ENCODE measurements at regions not wholly inside any gene's neighbourhood (a gene's known extent, or its start where the extent isn't known, plus 50 kb on each side); places are given as distances from the start of the nearest gene placed in this dataset.
A peak's percentile ranks its signal among the peaks of the same experiment; 100 is the strongest.
"Not testable (repeated sequence)": the region's sequence is repeated elsewhere in the genome, so short reads cannot be mapped to it uniquely, and the experiment has no call there.

- peak; percentile 14 for DNase-seq (ENCODE audit: low read depth)
Observed at GRCh38 chr3:94405258-94406035, 342.6 kb downstream of the NSUN3 start.

GRCh38 chr3:94406595-94406994, 343.7 kb downstream of the NSUN3 start:
- DNase-seq (ENCODE audit: low read depth) = no peak

- not testable (repeated sequence) for DNase-seq (ENCODE audit: low read depth)
Observed at GRCh38 chr3:94412936-94413335, 350.1 kb downstream of the NSUN3 start.

- DNase-seq (ENCODE audit: low read depth) = peak; percentile 43
Observed at GRCh38 chr3:94413336-94414108, 350.7 kb downstream of the NSUN3 start.

- DNase-seq (ENCODE audit: low read depth) = no peak
Observed at GRCh38 chr3:94414418-94414817, 351.6 kb downstream of the NSUN3 start.

GRCh38 chr3:94416768-94417167, 353.9 kb downstream of the NSUN3 start:
- DNase-seq (ENCODE audit: low read depth) = no peak

- DNase-seq (ENCODE audit: low read depth) = no peak
Observed at GRCh38 chr3:94417963-94418455, 355.1 kb downstream of the NSUN3 start.

GRCh38 chr3:94420931-94421330, 358.1 kb downstream of the NSUN3 start:
- DNase-seq (ENCODE audit: low read depth) = no peak

GRCh38 chr3:94423578-94423977, 360.7 kb downstream of the NSUN3 start:
- no peak for DNase-seq (ENCODE audit: low read depth)

GRCh38 chr3:94429517-94429916, 366.7 kb downstream of the NSUN3 start:
- DNase-seq (ENCODE audit: low read depth) = no peak

- DNase-seq (ENCODE audit: low read depth) = no peak
Observed at GRCh38 chr3:94431876-94432570, 369.2 kb downstream of the NSUN3 start.

- no peak for DNase-seq (ENCODE audit: low read depth)
Observed at GRCh38 chr3:94433811-94434210, 370.9 kb downstream of the NSUN3 start.

GRCh38 chr3:94440767-94441493, 378.1 kb downstream of the NSUN3 start:
- peak; percentile 24 for DNase-seq (ENCODE audit: low read depth)

GRCh38 chr3:94441494-94441847, 378.6 kb downstream of the NSUN3 start:
- DNase-seq (ENCODE audit: low read depth) = no peak

GRCh38 chr3:94453864-94454263, 391.0 kb downstream of the NSUN3 start:
- DNase-seq (ENCODE audit: low read depth) = no peak

- no peak for DNase-seq (ENCODE audit: low read depth)
Observed at GRCh38 chr3:94459167-94459566, 396.3 kb downstream of the NSUN3 start.

- no peak for DNase-seq (ENCODE audit: low read depth)
Observed at GRCh38 chr3:94460931-94461330, 398.1 kb downstream of the NSUN3 start.

GRCh38 chr3:94462931-94463330, 400.1 kb downstream of the NSUN3 start:
- no peak for DNase-seq (ENCODE audit: low read depth)

- no peak for DNase-seq (ENCODE audit: low read depth)
Observed at GRCh38 chr3:94472511-94472910, 409.6 kb downstream of the NSUN3 start.

GRCh38 chr3:94481226-94481898, 418.5 kb downstream of the NSUN3 start:
- no peak for DNase-seq (ENCODE audit: low read depth)

GRCh38 chr3:94482686-94483085, 419.8 kb downstream of the NSUN3 start:
- no peak for DNase-seq (ENCODE audit: low read depth)
